Gastrocnemius medialis (tissue), 4 donors: ENCODE measurements at regions not wholly inside any gene's neighbourhood (a gene's known extent, or its start where the extent isn't known, plus 50 kb on each side); places are given as distances from the start of the nearest gene placed in this dataset.
A peak's percentile ranks its signal among the peaks of the same experiment; 100 is the strongest.

Experiments used
- ATAC-seq, 2 donors: fragments of 150-250 bp; one replicate each; pipeline ENCODE4 v1.9.1; 2016
- DNase-seq, 2 donors: peaks; one replicate each; pipeline ENCODE4 v3.0.0-alpha.2; 2019
- H3K27ac ChIP-seq, 4 donors: fragments of 200-600 bp; sonication (generic); 1 replicate in 1 of 4; 2 replicates in 3 of 4; pipeline ENCODE4 v1.5.1; 2016 to 2018; ENCODE audit warnings: mild to moderate bottlenecking in 2 of 4, moderate library complexity in 1 of 4
- H3K27me3 ChIP-seq, 3 donors: fragments of 200-600 bp; sonication (generic) in 2 of 3; 1 replicate in 1 of 3; 2 replicates in 2 of 3; pipeline versions ENCODE4 v1.5.1 to v1.6.0; 2016 to 2019; ENCODE audit warnings: mild to moderate bottlenecking in 1 of 3, moderate library complexity in 1 of 3
- H3K36me3 ChIP-seq, 2 donors: fragments of 200-600 bp; sonication (generic) in 1 of 2; one replicate each; pipeline ENCODE4 v1.5.1; 2017 to 2018
- H3K4me1 ChIP-seq, 2 donors: fragments of 200-600 bp; sonication (generic) in 1 of 2; one replicate each; pipeline ENCODE4 v1.5.1; 2016 to 2017; ENCODE audit warnings: mild to moderate bottlenecking in 2 of 2
- H3K4me3 ChIP-seq, 4 donors: fragments of 200-600 bp; sonication (generic) in 3 of 4; 1 replicate in 1 of 4; 2 replicates in 3 of 4; pipeline ENCODE4 v1.5.1; 2016 to 2019; ENCODE audit warnings: mild to moderate bottlenecking in 2 of 4
- H3K9me3 ChIP-seq, 3 donors: fragments of 200-600 bp; sonication (generic) in 2 of 3; 1 replicate in 1 of 3; 2 replicates in 2 of 3; pipeline ENCODE4 v1.5.1; 2016 to 2019
- CTCF ChIP-seq, 5 experiments: fragments of 450-650 bp in 3 of 5; fragments of 200-600 bp in 2 of 5; sonication (generic) in 2 of 5; IDR thresholded peaks in 4 of 5; conservative IDR thresholded peaks in 1 of 5; 1 replicate in 4 of 5; 2 replicates in 1 of 5; pipeline ENCODE4 v1.5.1; 2016 to 2019; ENCODE audit warnings: antibody characterized with exemption in 5 of 5, mild to moderate bottlenecking in 3 of 5, moderate library complexity in 3 of 5
- POLR2A ChIP-seq, 2 donors: fragments of 450-650 bp; IDR thresholded peaks; one replicate each; pipeline ENCODE4 v1.6.1; 2017; ENCODE audit warnings: antibody characterized with exemption in 2 of 2, mild to moderate bottlenecking in 2 of 2, moderate library complexity in 2 of 2
- in situ Hi-C, 4 donors: fragments of 200-750 bp; cut with MboI; loops; one replicate each; pipeline versions ENCODE4 v1.15.0 to v1.8.0; 2017; ENCODE audit warnings: low sequenced_read_pairs in 4 of 4
- intact Hi-C: fragments of 100-400 bp; cut with DNase I; formaldehyde crosslinking; loops from one replicate; pipeline ENCODE4 v1.15.1; 2023; ENCODE audit warnings: low total_unique reads

- no peaks in the 10 kb centered on the region for H3K9me3 ChIP-seq
- no peak overlapping the region for H3K4me3 ChIP-seq
- ATAC-seq: no peak
- peaks cover 0 to 8% of the 10 kb centered on the region in 2 donors for H3K4me1 ChIP-seq
- DNase-seq: no peak
- no peaks in the 10 kb centered on the region for H3K36me3 ChIP-seq
- in situ Hi-C loops: no loop called here
- intact Hi-C loops: no loop called here
- H3K27ac ChIP-seq: no peak overlapping the region
- H3K27me3 ChIP-seq: no peaks in the 10 kb centered on the region
- TF ChIP-seq POLR2A (IDR thresholded peaks at IDR 0.05): no peak
- TF ChIP-seq CTCF (IDR thresholded peaks at IDR 0.05 in 4 of 5, conservative IDR thresholded peaks at IDR 0.05 in 1 of 5): no peak
These were observed 274.9 kb upstream of the SEMA6D start for GRCh38 chr15:47442371-47442770.

DNA sequence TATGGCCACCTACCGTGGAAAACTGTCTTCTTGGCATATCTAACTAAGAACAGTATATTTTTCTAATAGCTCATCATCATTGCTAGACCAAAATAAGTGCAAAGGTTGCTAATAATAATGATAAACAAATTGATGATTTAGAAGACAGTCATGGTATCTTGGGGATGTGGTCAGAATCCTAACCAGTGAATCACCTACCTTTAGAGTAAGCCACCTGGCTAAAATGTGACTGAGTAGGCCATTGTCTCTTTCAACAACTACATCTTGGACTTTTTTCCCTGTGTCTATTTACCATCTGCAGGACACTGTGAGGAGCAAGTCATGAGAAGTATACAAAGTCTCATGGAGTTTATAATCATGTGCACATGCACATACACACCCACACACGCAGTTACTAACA is 273.5 kb upstream of the SEMA6D start:
- in situ Hi-C loops (no loop called here), intact Hi-C loops (no loop called here)
- H3K27me3 ChIP-seq: no peaks in the 10 kb centered on the region
- ATAC-seq (no peak), DNase-seq (no peak)
- H3K4me1 ChIP-seq: peaks cover 0 to 8% of the 10 kb centered on the region in 2 donors
- TF ChIP-seq CTCF (IDR thresholded peaks at IDR 0.05 in 4 of 5, conservative IDR thresholded peaks at IDR 0.05 in 1 of 5) (no peak), POLR2A (IDR thresholded peaks at IDR 0.05) (no peak)
- no peak overlapping the region for H3K4me3 ChIP-seq
- no peaks in the 10 kb centered on the region for H3K9me3 ChIP-seq
- H3K27ac ChIP-seq: no peak overlapping the region
- H3K36me3 ChIP-seq: no peaks in the 10 kb centered on the region

DNA sequence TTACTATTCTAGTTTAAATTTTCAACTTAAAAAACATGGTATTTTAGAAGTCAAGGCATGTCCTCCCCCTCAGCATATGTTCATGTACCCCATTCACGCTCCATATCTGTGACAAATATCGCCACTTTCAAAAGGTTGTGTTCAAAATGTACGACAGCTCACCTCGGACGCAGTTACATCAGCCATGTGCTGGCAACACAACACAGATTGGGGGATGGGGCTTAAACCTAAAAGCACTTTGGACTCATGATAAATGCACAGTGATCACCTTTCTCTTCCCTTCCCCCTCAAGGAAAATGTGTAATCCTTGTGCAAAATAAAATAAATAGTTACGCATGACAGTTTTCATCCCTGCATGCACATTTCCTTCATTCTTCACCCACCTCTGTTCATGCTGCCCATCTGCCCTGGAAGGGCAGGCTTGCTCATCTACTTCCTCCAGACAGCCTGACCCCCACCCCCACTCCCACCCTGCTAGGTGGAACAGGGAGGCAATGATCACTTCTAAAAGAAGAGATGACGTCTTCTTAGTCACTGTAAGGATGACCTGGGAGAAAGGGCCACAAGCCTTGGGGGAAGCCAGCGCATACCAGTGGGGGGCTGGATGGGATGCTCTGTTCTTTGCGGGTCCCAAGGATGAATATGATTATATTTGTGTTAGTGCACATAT is 271.4 kb upstream of the SEMA6D start:
- TF ChIP-seq CTCF (IDR thresholded peaks at IDR 0.05 in 4 of 5, conservative IDR thresholded peaks at IDR 0.05 in 1 of 5) (no peak), POLR2A (IDR thresholded peaks at IDR 0.05) (no peak)
- Histone ChIP-seq H3K4me3 (no peak overlapping the region), H3K9me3 (no peaks in the 10 kb centered on the region), H3K36me3 (no peaks in the 10 kb centered on the region), H3K27ac (no peak overlapping the region), H3K27me3 (no peaks in the 10 kb centered on the region), H3K4me1 (no peaks in the 10 kb centered on the region)
- ATAC-seq: no peak
- DNase-seq: no peak
- in situ Hi-C loops: no loop called here
- intact Hi-C loops: no loop called here

- Histone ChIP-seq H3K4me3 (no peak overlapping the region), H3K9me3 (no peaks in the 10 kb centered on the region), H3K4me1 (no peaks in the 10 kb centered on the region), H3K36me3 (no peaks in the 10 kb centered on the region), H3K27me3 (no peaks in the 10 kb centered on the region), H3K27ac (no peak overlapping the region)
- intact Hi-C loops (no loop called here), in situ Hi-C loops (loop anchor here in 1 of 4 donors (25.0 kb wide), 2 partner anchors 249 to 526 kb away; no protein-coding TSS in a partner anchor)
- ATAC-seq (no peak), DNase-seq (peak in 1 of 2 donors; percentile 12)
- TF ChIP-seq CTCF (IDR thresholded peaks at IDR 0.05 in 4 of 5, conservative IDR thresholded peaks at IDR 0.05 in 1 of 5): no peak
- no peak for TF ChIP-seq POLR2A (IDR thresholded peaks at IDR 0.05)
These were observed 256.3 kb upstream of the SEMA6D start for GRCh38 chr15:47460795-47461573.
